ENCODE measurements at regions not wholly inside any gene's neighbourhood (a gene's known extent, or its start where the extent isn't known, plus 50 kb on each side); places are given as distances from the start of the nearest gene placed in this dataset.

DNA sequence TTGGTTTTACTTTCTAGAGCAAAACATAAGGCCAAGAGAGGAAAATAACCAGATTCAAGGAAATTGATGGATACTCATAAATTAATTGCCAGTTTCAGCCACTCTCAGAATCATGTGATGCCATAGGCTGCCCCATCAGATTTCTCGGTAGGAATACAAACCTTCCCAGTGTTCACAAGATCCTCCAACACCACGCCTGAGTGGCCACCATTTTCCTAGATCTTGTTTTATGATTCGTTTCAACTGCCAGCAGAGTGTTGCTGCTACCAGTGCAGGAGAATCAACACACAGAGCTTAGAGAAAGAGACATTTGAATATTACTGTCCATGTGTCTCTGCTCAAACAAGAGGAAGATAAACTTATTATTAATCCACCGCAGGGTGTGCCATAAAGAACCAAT lies 434.2 kb upstream of the CDH4 start:
- ATAC-seq (no peak), DNase-seq (no peak)
- H3K4me3 ChIP-seq, result no peak overlapping the region
- intact Hi-C loops (cut with DNase I), result no loop called here
- TF ChIP-seq, protein P1, sequence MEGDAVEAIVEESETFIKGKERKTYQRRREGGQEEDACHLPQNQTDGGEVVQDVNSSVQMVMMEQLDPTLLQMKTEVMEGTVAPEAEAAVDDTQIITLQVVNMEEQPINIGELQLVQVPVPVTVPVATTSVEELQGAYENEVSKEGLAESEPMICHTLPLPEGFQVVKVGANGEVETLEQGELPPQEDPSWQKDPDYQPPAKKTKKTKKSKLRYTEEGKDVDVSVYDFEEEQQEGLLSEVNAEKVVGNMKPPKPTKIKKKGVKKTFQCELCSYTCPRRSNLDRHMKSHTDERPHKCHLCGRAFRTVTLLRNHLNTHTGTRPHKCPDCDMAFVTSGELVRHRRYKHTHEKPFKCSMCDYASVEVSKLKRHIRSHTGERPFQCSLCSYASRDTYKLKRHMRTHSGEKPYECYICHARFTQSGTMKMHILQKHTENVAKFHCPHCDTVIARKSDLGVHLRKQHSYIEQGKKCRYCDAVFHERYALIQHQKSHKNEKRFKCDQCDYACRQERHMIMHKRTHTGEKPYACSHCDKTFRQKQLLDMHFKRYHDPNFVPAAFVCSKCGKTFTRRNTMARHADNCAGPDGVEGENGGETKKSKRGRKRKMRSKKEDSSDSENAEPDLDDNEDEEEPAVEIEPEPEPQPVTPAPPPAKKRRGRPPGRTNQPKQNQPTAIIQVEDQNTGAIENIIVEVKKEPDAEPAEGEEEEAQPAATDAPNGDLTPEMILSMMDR (IDR thresholded peaks at IDR 0.05), result no peak
- no peaks in the 10 kb centered on the region for H3K4me1 ChIP-seq
- H3K36me3 ChIP-seq, result no peaks in the 10 kb centered on the region
- H3K27ac ChIP-seq, result no peak overlapping the region
- H3K27me3 ChIP-seq (ENCODE audit: low read depth), result no peaks in the 10 kb centered on the region
- no peaks in the 10 kb centered on the region for H3K9me3 ChIP-seq

DNA sequence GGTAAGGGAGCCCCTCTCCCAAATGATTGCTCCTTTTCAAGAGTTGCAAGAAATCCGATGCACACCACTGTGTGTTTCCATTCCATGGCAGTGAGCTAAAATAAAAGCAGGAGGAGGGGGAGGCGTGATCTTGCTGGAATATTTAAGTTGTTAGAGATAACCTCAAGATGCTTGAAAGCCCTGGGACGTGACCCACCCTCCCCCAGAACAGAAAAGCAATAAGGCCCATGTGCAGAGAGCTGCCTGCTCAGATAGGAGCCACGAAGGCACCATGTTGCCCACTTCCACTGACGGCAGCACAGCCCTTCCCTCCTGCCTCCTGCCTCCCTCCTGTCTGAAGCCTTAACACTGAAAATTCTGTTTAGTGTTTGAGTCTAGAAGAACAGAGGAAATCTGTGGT lies 432.6 kb upstream of the CDH4 start:
- no peak overlapping the region for H3K27ac ChIP-seq
- ATAC-seq, result no peak
- H3K9me3 ChIP-seq, result no peaks in the 10 kb centered on the region
- H3K4me3 ChIP-seq, result no peak overlapping the region
- H3K4me1 ChIP-seq, result no peaks in the 10 kb centered on the region
- H3K27me3 ChIP-seq (ENCODE audit: low read depth), result no peaks in the 10 kb centered on the region
- no peak for DNase-seq
- H3K36me3 ChIP-seq, result no peaks in the 10 kb centered on the region
- intact Hi-C loops (cut with DNase I), result no loop called here
- TF ChIP-seq, protein P1 (IDR thresholded peaks at IDR 0.05), result no peak

DNA sequence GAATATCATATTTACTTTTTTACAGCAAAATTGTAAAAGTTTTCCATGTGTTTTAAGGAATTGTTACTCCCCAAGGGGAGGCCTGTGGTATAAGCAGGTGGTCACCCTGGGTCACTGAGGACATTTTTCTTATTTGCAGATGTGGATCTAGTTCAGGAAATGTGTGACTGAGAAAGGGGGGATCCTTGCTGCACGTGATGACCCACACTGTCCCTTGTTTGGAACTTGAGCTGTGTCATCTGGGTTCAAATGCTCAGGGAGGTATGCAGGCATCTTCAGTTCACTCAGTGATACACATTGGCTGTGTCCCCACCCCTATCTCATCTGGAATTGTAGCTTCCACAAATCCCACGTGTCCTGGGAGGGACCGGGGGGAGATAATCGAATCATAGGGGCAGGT lies 431.9 kb upstream of the CDH4 start:
- H3K36me3 ChIP-seq, result no peaks in the 10 kb centered on the region
- no peaks in the 10 kb centered on the region for H3K4me1 ChIP-seq
- no peaks in the 10 kb centered on the region for H3K9me3 ChIP-seq
- no peak for ATAC-seq
- intact Hi-C loops (cut with DNase I), result no loop called here
- no peak overlapping the region for H3K4me3 ChIP-seq
- no peak overlapping the region for H3K27ac ChIP-seq
- TF ChIP-seq, protein P1 (IDR thresholded peaks at IDR 0.05), result no peak
- DNase-seq, result no peak
- no peaks in the 10 kb centered on the region for H3K27me3 ChIP-seq (ENCODE audit: low read depth)

- H3K36me3 ChIP-seq, result no peaks in the 10 kb centered on the region
- intact Hi-C loops (cut with DNase I), result no loop called here
Observed at GRCh38 chr20:60820918-60821317, 431.1 kb upstream of the CDH4 start.

GRCh38 chr20:60822699-60823607 lies 429.1 kb upstream of the CDH4 start:
- Histone ChIP-seq H3K36me3 (no peaks in the 10 kb centered on the region), H3K27ac (no peak overlapping the region), H3K9me3 (no peaks in the 10 kb centered on the region), H3K4me3 (no peak overlapping the region), H3K27me3 (ENCODE audit: low read depth) (no peaks in the 10 kb centered on the region), H3K4me1 (no peaks in the 10 kb centered on the region)
- intact Hi-C loops (cut with DNase I), result no loop called here
- DNase-seq, result no peak
- ATAC-seq, result no peak
- TF ChIP-seq, protein P1 (IDR thresholded peaks at IDR 0.05), result no peak

More at GRCh38 chr20:60820918-60821317, 431.1 kb upstream of the CDH4 start:
- H3K4me3 ChIP-seq, result no peak overlapping the region
- TF ChIP-seq, protein P1 (IDR thresholded peaks at IDR 0.05), result no peak
- no peaks in the 10 kb centered on the region for H3K27me3 ChIP-seq (ENCODE audit: low read depth)
- H3K9me3 ChIP-seq, result no peaks in the 10 kb centered on the region
- H3K27ac ChIP-seq, result no peak overlapping the region
- ATAC-seq (no peak), DNase-seq (no peak)
- H3K4me1 ChIP-seq, result no peaks in the 10 kb centered on the region
